ENCODE measurements at regions not wholly inside any gene's neighbourhood (a gene's known extent, or its start where the extent isn't known, plus 50 kb on each side); places are given as distances from the start of the nearest gene placed in this dataset.
A peak's percentile ranks its signal among the peaks of the same experiment; 100 is the strongest.

- DNase-seq: peak; percentile 30 to 44
- Histone ChIP-seq H3K4me3 (no peak overlapping the region), H3K9me3 (no peaks in the 10 kb centered on the region), H3K27me3 (peaks cover 0 to 6% of the 10 kb centered on the region in 2 donors), H3K27ac (no peak overlapping the region), H3K36me3 (no peaks in the 10 kb centered on the region), H3K4me1 (no peaks in the 10 kb centered on the region)
- no peak for TF ChIP-seq POLR2A (IDR thresholded peaks at IDR 0.05)
- TF ChIP-seq, protein P1, sequence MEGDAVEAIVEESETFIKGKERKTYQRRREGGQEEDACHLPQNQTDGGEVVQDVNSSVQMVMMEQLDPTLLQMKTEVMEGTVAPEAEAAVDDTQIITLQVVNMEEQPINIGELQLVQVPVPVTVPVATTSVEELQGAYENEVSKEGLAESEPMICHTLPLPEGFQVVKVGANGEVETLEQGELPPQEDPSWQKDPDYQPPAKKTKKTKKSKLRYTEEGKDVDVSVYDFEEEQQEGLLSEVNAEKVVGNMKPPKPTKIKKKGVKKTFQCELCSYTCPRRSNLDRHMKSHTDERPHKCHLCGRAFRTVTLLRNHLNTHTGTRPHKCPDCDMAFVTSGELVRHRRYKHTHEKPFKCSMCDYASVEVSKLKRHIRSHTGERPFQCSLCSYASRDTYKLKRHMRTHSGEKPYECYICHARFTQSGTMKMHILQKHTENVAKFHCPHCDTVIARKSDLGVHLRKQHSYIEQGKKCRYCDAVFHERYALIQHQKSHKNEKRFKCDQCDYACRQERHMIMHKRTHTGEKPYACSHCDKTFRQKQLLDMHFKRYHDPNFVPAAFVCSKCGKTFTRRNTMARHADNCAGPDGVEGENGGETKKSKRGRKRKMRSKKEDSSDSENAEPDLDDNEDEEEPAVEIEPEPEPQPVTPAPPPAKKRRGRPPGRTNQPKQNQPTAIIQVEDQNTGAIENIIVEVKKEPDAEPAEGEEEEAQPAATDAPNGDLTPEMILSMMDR (IDR thresholded peaks at IDR 0.05): no peak
- intact Hi-C loops (cut with DNase I; ENCODE audit: low total_unique reads): no loop called here
These were observed 175.7 kb downstream of the SOCS6 start for GRCh38 chr18:70464343-70465114.

- intact Hi-C loops (cut with DNase I; ENCODE audit: low total_unique reads): no loop called here
- Histone ChIP-seq H3K27me3 (peaks cover 0 to 6% of the 10 kb centered on the region in 2 donors), H3K4me1 (no peaks in the 10 kb centered on the region), H3K36me3 (no peaks in the 10 kb centered on the region), H3K9me3 (no peaks in the 10 kb centered on the region), H3K27ac (no peak overlapping the region), H3K4me3 (no peak overlapping the region)
- no peak for TF ChIP-seq POLR2A (IDR thresholded peaks at IDR 0.05)
- TF ChIP-seq, protein P1 (IDR thresholded peaks at IDR 0.05): no peak
- no peak for DNase-seq
These were observed 174.2 kb downstream of the SOCS6 start for GRCh38 chr18:70463085-70463484.

- no peak overlapping the region for H3K4me3 ChIP-seq
- no peak for DNase-seq
- intact Hi-C loops (cut with DNase I; ENCODE audit: low total_unique reads): no loop called here
- H3K9me3 ChIP-seq: no peaks in the 10 kb centered on the region
- H3K27me3 ChIP-seq: peaks cover 0 to 6% of the 10 kb centered on the region in 2 donors
- TF ChIP-seq, protein P1 (IDR thresholded peaks at IDR 0.05): no peak
- no peak for TF ChIP-seq POLR2A (IDR thresholded peaks at IDR 0.05)
- H3K27ac ChIP-seq: no peak overlapping the region
- H3K4me1 ChIP-seq: no peaks in the 10 kb centered on the region
- H3K36me3 ChIP-seq: no peaks in the 10 kb centered on the region
These were observed 173.2 kb downstream of the SOCS6 start for GRCh38 chr18:70462078-70462439.

GRCh38 chr18:70461323-70462077 is 172.7 kb downstream of the SOCS6 start:
- Histone ChIP-seq H3K36me3 (no peaks in the 10 kb centered on the region), H3K4me1 (no peaks in the 10 kb centered on the region), H3K27ac (no peak overlapping the region), H3K27me3 (peaks cover 0 to 6% of the 10 kb centered on the region in 2 donors), H3K9me3 (no peaks in the 10 kb centered on the region), H3K4me3 (no peak overlapping the region)
- intact Hi-C loops (cut with DNase I; ENCODE audit: low total_unique reads): no loop called here
- DNase-seq: no peak
- TF ChIP-seq, protein P1 (IDR thresholded peaks at IDR 0.05): no peak
- TF ChIP-seq POLR2A (IDR thresholded peaks at IDR 0.05): no peak

DNA sequence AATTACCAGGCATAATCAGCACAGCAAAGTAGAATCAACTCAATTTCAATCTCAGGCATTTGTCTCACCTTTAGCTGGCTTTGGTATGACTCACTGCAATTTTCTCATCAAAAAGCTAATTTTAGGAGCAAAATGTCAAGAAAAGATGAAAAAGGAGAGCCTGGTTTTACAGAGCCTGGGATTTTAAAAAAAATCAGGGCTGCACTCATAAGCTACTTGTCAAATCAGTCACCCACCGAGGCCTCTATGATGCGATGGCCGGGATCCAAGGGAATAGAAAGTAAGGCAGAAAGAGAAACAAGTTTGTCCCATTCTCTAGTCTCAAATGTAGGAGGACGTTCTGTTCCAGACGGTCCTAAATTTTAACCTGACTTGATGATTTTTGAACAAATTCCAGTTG is 170.9 kb downstream of the SOCS6 start:
- no peaks in the 10 kb centered on the region for H3K9me3 ChIP-seq
- H3K36me3 ChIP-seq: no peaks in the 10 kb centered on the region
- intact Hi-C loops (cut with DNase I; ENCODE audit: low total_unique reads): no loop called here
- no peak overlapping the region for H3K4me3 ChIP-seq
- no peak overlapping the region for H3K27ac ChIP-seq
- H3K4me1 ChIP-seq: no peaks in the 10 kb centered on the region
- TF ChIP-seq, protein P1 (IDR thresholded peaks at IDR 0.05): no peak
- no peak for TF ChIP-seq POLR2A (IDR thresholded peaks at IDR 0.05)
- no peak for DNase-seq
- peaks cover 0 to 6% of the 10 kb centered on the region in 2 donors for H3K27me3 ChIP-seq

Measured in uterus (tissue), 3 donors.